ENCODE measurements at regions not wholly inside any gene's neighbourhood (a gene's known extent, or its start where the extent isn't known, plus 50 kb on each side); places are given as distances from the start of the nearest gene placed in this dataset.
"Not testable (repeated sequence)": the region's sequence is repeated elsewhere in the genome, so short reads cannot be mapped to it uniquely, and the experiment has no call there.

GRCh38 chr2:138236142-138236541 lies 265.4 kb upstream of the SPOPL start:
- no peak for TF ChIP-seq POLR2A (IDR thresholded peaks at IDR 0.05; ENCODE audit: low read depth, low read length)
- DNase-seq (ENCODE audit: insufficient read length, low spot score) (no peak), FAIRE-seq (no peak)

- no peak for TF ChIP-seq POLR2A (IDR thresholded peaks at IDR 0.05; ENCODE audit: low read depth, low read length)
- DNase-seq (ENCODE audit: insufficient read length, low spot score): no peak
- no peak for FAIRE-seq
These were observed 263.7 kb upstream of the SPOPL start for GRCh38 chr2:138237667-138238384.

- DNase-seq (ENCODE audit: insufficient read length, low spot score): no peak
- FAIRE-seq: no peak
- TF ChIP-seq POLR2A (IDR thresholded peaks at IDR 0.05; ENCODE audit: low read depth, low read length): no peak
These were observed 262.7 kb upstream of the SPOPL start for GRCh38 chr2:138238908-138239307.

- no peak for FAIRE-seq
- DNase-seq (ENCODE audit: insufficient read length, low spot score): no peak
These were observed 261.6 kb upstream of the SPOPL start for GRCh38 chr2:138239902-138240491.

GRCh38 chr2:138243372-138243771 lies 258.2 kb upstream of the SPOPL start:
- DNase-seq (ENCODE audit: insufficient read length, low spot score) (no peak), FAIRE-seq (peak; percentile 15)
- no peak for TF ChIP-seq POLR2A (IDR thresholded peaks at IDR 0.05; ENCODE audit: low read depth, low read length)

More at GRCh38 chr2:138239902-138240491, 261.6 kb upstream of the SPOPL start:
- TF ChIP-seq POLR2A (IDR thresholded peaks at IDR 0.05; ENCODE audit: low read depth, low read length): no peak

GRCh38 chr2:138244501-138244925 lies 257.1 kb upstream of the SPOPL start:
- no peak for TF ChIP-seq POLR2A (IDR thresholded peaks at IDR 0.05; ENCODE audit: low read depth, low read length)
- DNase-seq (ENCODE audit: insufficient read length, low spot score) (no peak), FAIRE-seq (peak; percentile 62)

GRCh38 chr2:138245310-138245709 lies 256.3 kb upstream of the SPOPL start:
- no peak for TF ChIP-seq POLR2A (IDR thresholded peaks at IDR 0.05; ENCODE audit: low read depth, low read length)
- DNase-seq (ENCODE audit: insufficient read length, low spot score) (no peak), FAIRE-seq (no peak)

- FAIRE-seq: no peak
- no peak for DNase-seq (ENCODE audit: insufficient read length, low spot score)
- TF ChIP-seq POLR2A (IDR thresholded peaks at IDR 0.05; ENCODE audit: low read depth, low read length): no peak
These were observed 254.3 kb upstream of the SPOPL start for GRCh38 chr2:138247302-138247701.

- FAIRE-seq: no peak
- no peak for TF ChIP-seq POLR2A (IDR thresholded peaks at IDR 0.05; ENCODE audit: low read depth, low read length)
- no peak for DNase-seq (ENCODE audit: insufficient read length, low spot score)
These were observed 252.4 kb upstream of the SPOPL start for GRCh38 chr2:138249207-138249606.

- FAIRE-seq: peak; percentile 68
These were observed 250.7 kb upstream of the SPOPL start for GRCh38 chr2:138250843-138251320.

GRCh38 chr2:138252587-138252986 lies 249.0 kb upstream of the SPOPL start:
- TF ChIP-seq POLR2A (IDR thresholded peaks at IDR 0.05; ENCODE audit: low read depth, low read length): no peak
- DNase-seq (ENCODE audit: insufficient read length, low spot score) (no peak), FAIRE-seq (no peak)

More at GRCh38 chr2:138250843-138251320, 250.7 kb upstream of the SPOPL start:
- DNase-seq (ENCODE audit: insufficient read length, low spot score): not testable (repeated sequence)

GRCh38 chr2:138255670-138256069 lies 245.9 kb upstream of the SPOPL start:
- DNase-seq (ENCODE audit: insufficient read length, low spot score) (no peak), FAIRE-seq (no peak)
- no peak for TF ChIP-seq POLR2A (IDR thresholded peaks at IDR 0.05; ENCODE audit: low read depth, low read length)

GRCh38 chr2:138267161-138267901 lies 234.2 kb upstream of the SPOPL start:
- peak; percentile 73 for FAIRE-seq

GRCh38 chr2:138267902-138268254 lies 233.7 kb upstream of the SPOPL start:
- DNase-seq (ENCODE audit: insufficient read length, low spot score): no peak
- TF ChIP-seq POLR2A (IDR thresholded peaks at IDR 0.05; ENCODE audit: low read depth, low read length): no peak
- peak; percentile 27 for FAIRE-seq

More at GRCh38 chr2:138267161-138267901, 234.2 kb upstream of the SPOPL start:
- no peak for TF ChIP-seq POLR2A (IDR thresholded peaks at IDR 0.05; ENCODE audit: low read depth, low read length)
- DNase-seq (ENCODE audit: insufficient read length, low spot score): no peak
